Endothelial cell of umbilical vein (primary cell): ENCODE measurements at regions not wholly inside any gene's neighbourhood (a gene's known extent, or its start where the extent isn't known, plus 50 kb on each side); places are given as distances from the start of the nearest gene placed in this dataset.

Source experiments
- BruUV-seq: library from RNA; stranded (reverse); fragments of 400-500 nt; replicated peaks from 2 replicates; lab custom pipeline; 2021; lab: Mats Ljungman, UMichigan
- CTCF ChIA-PET: fragments of 300-600, 350-600 bp; sonication (Branson Sonifier 250); formaldehyde crosslinking; loops from one replicate; lab custom pipeline; 2021; ENCODE audit warnings: antibody characterized with exemption, inconsistent platforms; lab: Charles Lee
- POLR2A ChIA-PET: fragments of 300-600, 350-600 bp; sonication (Branson Sonifier 250); formaldehyde crosslinking; loops from one replicate; lab custom pipeline; 2021; ENCODE audit warnings: antibody characterized with exemption, inconsistent platforms; lab: Charles Lee
- DNase-seq: peaks from one replicate; pipeline ENCODE4 v3.0.0-alpha.2; 2011; ENCODE audit warnings: low read depth, low spot score
- FAIRE-seq: peaks from 2 replicates; lab custom pipeline; 2011; peaks lifted over from hg19 to GRCh38; lab: Jason Lieb, UNC
- H2AFZ ChIP-seq: 2 replicates; pipeline ENCODE4 v1.6.0; 2012; ENCODE audit warnings: low read depth, low read length, control low read depth, inconsistent platforms
- H3K27ac ChIP-seq: 2 replicates; pipeline ENCODE4 v1.5.1; 2011; ENCODE audit warnings: low read depth, mild to moderate bottlenecking, control low read depth, low read length, moderate library complexity; ENCODE audit not compliant: insufficient read depth
- H3K27me3 ChIP-seq, 2 experiments: 2 replicates each; pipeline versions ENCODE4 v1.6.0 to v1.6.1; 2011; ENCODE audit warnings: low read length in 2 of 2, mixed read lengths in 1 of 2; ENCODE audit not compliant: control insufficient read depth in 2 of 2, insufficient read depth in 2 of 2
- H3K36me3 ChIP-seq, 2 experiments: 2 replicates in 1 of 2; 3 replicates in 1 of 2; pipeline ENCODE4 v1.5.1; 2011; ENCODE audit warnings: low read length in 2 of 2, mild to moderate bottlenecking in 1 of 2, moderate library complexity in 1 of 2; ENCODE audit not compliant: control insufficient read depth in 2 of 2, insufficient read depth in 2 of 2; ENCODE audit errors: extremely low read depth in 1 of 2
- H3K4me1 ChIP-seq: 3 replicates; pipeline ENCODE4 v1.5.1; 2011; ENCODE audit warnings: mild to moderate bottlenecking, low read length; ENCODE audit not compliant: control insufficient read depth, insufficient read depth; ENCODE audit errors: extremely low read depth
- H3K4me2 ChIP-seq: 2 replicates; pipeline ENCODE4 v1.6.1; 2011; ENCODE audit warnings: low read length, control low read depth, mixed read lengths; ENCODE audit not compliant: insufficient read depth
- H3K4me3 ChIP-seq, 3 experiments: fragments of 200-600 bp in 1 of 3; sonication (generic), shearing (Covaris generic) in 1 of 3; replicated peaks in 1 of 3; 2 replicates each; pipeline ENCODE4 v1.5.1; 2011 to 2016; ENCODE audit warnings: control low read depth in 3 of 3, low read length in 3 of 3, mild to moderate bottlenecking in 2 of 3, inconsistent platforms in 1 of 3, low read depth in 1 of 3, moderate library complexity in 1 of 3; ENCODE audit not compliant: insufficient read depth in 1 of 3
- H3K79me2 ChIP-seq: 2 replicates; pipeline ENCODE4 v1.6.0; 2012; ENCODE audit warnings: low read length, inconsistent platforms; ENCODE audit not compliant: control insufficient read depth, insufficient read depth
- H3K9ac ChIP-seq: replicated peaks from 2 replicates; pipeline ENCODE3; 2011; ENCODE audit warnings: low read length, control low read depth; ENCODE audit not compliant: insufficient read depth; ENCODE audit errors: extremely low read depth
- H3K9me1 ChIP-seq: replicated peaks from 3 replicates; pipeline ENCODE4 v1.6.0; 2011; ENCODE audit warnings: mild to moderate bottlenecking, low read length; ENCODE audit not compliant: control insufficient read depth, insufficient read depth; ENCODE audit errors: extremely low read depth
- H3K9me3 ChIP-seq: replicated peaks from 2 replicates; pipeline ENCODE4 v1.5.1; 2012; ENCODE audit warnings: low read length, inconsistent platforms; ENCODE audit not compliant: control insufficient read depth, insufficient read depth
- H4K20me1 ChIP-seq: replicated peaks from 2 replicates; pipeline ENCODE3; 2011; ENCODE audit warnings: mild to moderate bottlenecking, low read length; ENCODE audit not compliant: control insufficient read depth, insufficient read depth; ENCODE audit errors: extremely low read depth
- CTCF ChIP-seq, 2 donors: IDR thresholded peaks; 1 replicate in 1 of 2; 2 replicates in 1 of 2; pipeline ENCODE4 v1.5.1; 2011; ENCODE audit warnings: low read length in 2 of 2, mild to moderate bottlenecking in 2 of 2, moderate library complexity in 2 of 2, control low read depth in 1 of 2, inconsistent platforms in 1 of 2, low read depth in 1 of 2; ENCODE audit not compliant: insufficient read depth in 1 of 2; ENCODE audit errors: extremely low read depth in 1 of 2
- EZH2 ChIP-seq: IDR thresholded peaks from 2 replicates; pipeline ENCODE4 v1.6.1; 2012; ENCODE audit warnings: borderline replicate concordance, low read depth, mild to moderate bottlenecking, moderate library complexity, low read length, inconsistent platforms; ENCODE audit not compliant: severe bottlenecking
- FOS ChIP-seq: IDR thresholded peaks from 2 replicates; pipeline ENCODE4 v1.6.1; 2011; ENCODE audit warnings: mild to moderate bottlenecking, low read length, moderate library complexity, borderline replicate concordance; ENCODE audit not compliant: insufficient read depth
- GATA2 ChIP-seq: IDR thresholded peaks from 2 replicates; pipeline ENCODE4 v1.7.0; 2011; ENCODE audit warnings: low read depth, mild to moderate bottlenecking, moderate library complexity, mixed read lengths, low read length; ENCODE audit not compliant: insufficient read length, insufficient read depth
- JUN ChIP-seq: IDR thresholded peaks from 2 replicates; pipeline ENCODE4 v1.6.1; 2011; ENCODE audit warnings: borderline replicate concordance, low read depth; ENCODE audit not compliant: insufficient read length, insufficient read depth
- MYC ChIP-seq: IDR thresholded peaks from one replicate; pipeline ENCODE4 v1.6.1; 2011; ENCODE audit warnings: mild to moderate bottlenecking, low read depth, low read length
- POLR2A ChIP-seq: IDR thresholded peaks from 2 replicates; pipeline ENCODE4 v1.6.1; 2012; ENCODE audit warnings: low read depth, mild to moderate bottlenecking, control low read depth, low read length
- POLR2AphosphoS5 ChIP-seq: IDR thresholded peaks from 2 replicates; pipeline ENCODE4 v1.6.1; 2012; ENCODE audit warnings: low read depth, mild to moderate bottlenecking, control low read depth, low read length, moderate library complexity; ENCODE audit not compliant: insufficient read depth
- dilution Hi-C: fragments of 300-500 bp; cut with MboI; formaldehyde crosslinking; loops from one replicate; pipeline ENCODE4 v1.15.0; 2019; ENCODE audit warnings: low sequenced_read_pairs; ENCODE audit not compliant: extremely low pct_ligation_motif_present
- intact Hi-C: fragments of 100-400 bp; cut with micrococcal nuclease; formaldehyde crosslinking; loops from one replicate; pipeline ENCODE4 v1.10.0; 2022
- TF ChIP-seq, protein P1 (sequence below): IDR thresholded peaks from 2 replicates; pipeline ENCODE4 v1.6.1; 2011; ENCODE audit not compliant: insufficient read depth, insufficient read length

GRCh38 chr1:233744779-233745513 is 131.0 kb downstream of the KCNK1 start:
- TF ChIP-seq EZH2 (no peak), POLR2A (no peak), MYC (no peak), POLR2AphosphoS5 (no peak), FOS (no peak), GATA2 (no peak), CTCF (IDR thresholded peaks at IDR 0.05; ENCODE audit: extremely low read depth in 1 of 2, insufficient read depth in 1 of 2, low read depth in 1 of 2, low read length in 2 of 2) (no peak), JUN (no peak)
- TF ChIP-seq, protein P1, sequence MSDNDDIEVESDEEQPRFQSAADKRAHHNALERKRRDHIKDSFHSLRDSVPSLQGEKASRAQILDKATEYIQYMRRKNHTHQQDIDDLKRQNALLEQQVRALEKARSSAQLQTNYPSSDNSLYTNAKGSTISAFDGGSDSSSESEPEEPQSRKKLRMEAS, result no peak
- intact Hi-C loops, result no loop called here
- H3K4me1 ChIP-seq, result no peaks in the 10 kb centered on the region
- H2AFZ ChIP-seq, result no peak overlapping the region
- H3K27ac ChIP-seq, result no peak overlapping the region
- H3K9me3 ChIP-seq, result peaks cover 2% of the 10 kb centered on the region
- H3K9ac ChIP-seq, result no peak overlapping the region
- no peaks in the 10 kb centered on the region for H3K36me3 ChIP-seq
- ChIA-PET CTCF (no interaction called here), POLR2A (no interaction called here)
- DNase-seq (no peak), FAIRE-seq (no peak)
- H3K4me2 ChIP-seq, result no peak overlapping the region
- no peaks in the 10 kb centered on the region for H3K79me2 ChIP-seq
- no peaks in the 10 kb centered on the region for H4K20me1 ChIP-seq
- H3K27me3 ChIP-seq, result no peaks in the 10 kb centered on the region
- H3K9me1 ChIP-seq, result no peaks in the 10 kb centered on the region
- dilution Hi-C loops, result no loop called here
- no TSS peak for BruUV-seq
- H3K4me3 ChIP-seq, result no peak overlapping the region
